ENCODE measurements at regions not wholly inside any gene's neighbourhood (a gene's known extent, or its start where the extent isn't known, plus 50 kb on each side); places are given as distances from the start of the nearest gene placed in this dataset.

DNA sequence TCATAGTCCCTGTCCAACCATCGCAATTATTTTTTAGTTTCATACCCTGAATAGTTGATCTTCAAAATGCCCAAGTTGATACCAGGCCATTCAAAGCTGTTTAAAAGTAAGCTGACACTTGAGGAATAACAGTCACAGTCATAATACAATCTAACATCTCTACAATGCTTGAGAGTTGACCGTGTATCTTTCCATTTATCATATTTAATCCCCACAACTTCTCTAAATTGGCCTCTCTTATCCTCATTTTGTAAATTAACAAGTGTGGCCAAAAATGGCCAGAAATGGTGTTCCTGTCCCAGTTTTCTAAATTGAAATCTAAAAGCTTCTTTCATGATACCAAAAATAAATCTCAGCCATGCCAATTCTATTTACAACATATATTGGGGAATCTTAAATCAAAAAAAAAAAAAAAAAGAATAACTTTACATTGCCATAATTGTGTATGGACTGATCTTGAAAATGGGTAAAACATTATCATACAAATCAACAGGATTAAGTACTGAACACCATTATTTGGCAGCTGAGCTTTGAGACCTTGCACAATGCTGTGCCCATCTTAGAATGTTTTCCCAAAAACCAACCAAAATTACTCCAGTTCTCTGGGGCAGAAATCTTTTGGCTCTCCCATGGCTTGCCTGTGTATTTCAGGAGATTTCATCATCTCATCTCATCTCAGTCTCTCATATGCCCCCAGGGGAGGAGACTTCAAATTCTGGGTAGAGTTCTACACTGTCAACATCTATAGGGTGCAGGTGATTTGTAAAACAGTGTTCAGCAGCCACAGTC is 448.7 kb upstream of the JARID2 start:
- DNase-seq (ENCODE audit: low read depth), result peak; percentile 22

GRCh38 chr6:14797875-14798593 is 447.8 kb upstream of the JARID2 start:
- no peak for DNase-seq (ENCODE audit: low read depth)

GRCh38 chr6:14798594-14798982 is 447.3 kb upstream of the JARID2 start:
- no peak for DNase-seq (ENCODE audit: low read depth)

DNA sequence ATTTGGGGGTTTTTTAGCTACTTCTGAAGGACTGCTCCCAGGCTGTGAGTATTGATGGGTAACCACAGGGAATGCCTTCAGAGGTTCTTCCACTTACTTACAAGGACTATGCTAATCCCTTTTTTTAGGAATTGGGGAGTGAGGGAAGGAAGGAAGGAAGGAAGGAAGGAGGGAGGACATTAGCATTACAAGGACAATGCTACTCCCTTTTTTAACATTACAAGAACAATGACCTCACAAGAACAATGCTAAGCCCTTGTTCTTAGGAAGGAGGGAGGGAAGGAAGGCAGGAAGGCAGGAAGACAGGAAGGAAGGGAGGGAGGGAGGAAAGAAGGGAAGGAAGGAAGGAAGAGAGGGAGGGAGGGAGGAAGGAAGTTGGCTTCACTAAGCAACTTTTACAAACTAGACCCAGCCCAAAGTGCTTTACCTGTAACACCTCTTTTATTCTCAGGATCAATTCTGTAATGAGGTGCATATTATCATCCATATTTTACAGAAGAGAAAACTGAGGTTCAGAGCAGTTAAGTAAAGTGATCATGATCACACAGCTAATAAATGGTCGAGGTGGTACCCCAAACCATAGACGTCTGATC is 446.8 kb upstream of the JARID2 start:
- DNase-seq (ENCODE audit: low read depth), result no peak

- DNase-seq (ENCODE audit: low read depth), result peak; percentile 78
These were observed 445.9 kb upstream of the JARID2 start for GRCh38 chr6:14799928-14800327.

DNA sequence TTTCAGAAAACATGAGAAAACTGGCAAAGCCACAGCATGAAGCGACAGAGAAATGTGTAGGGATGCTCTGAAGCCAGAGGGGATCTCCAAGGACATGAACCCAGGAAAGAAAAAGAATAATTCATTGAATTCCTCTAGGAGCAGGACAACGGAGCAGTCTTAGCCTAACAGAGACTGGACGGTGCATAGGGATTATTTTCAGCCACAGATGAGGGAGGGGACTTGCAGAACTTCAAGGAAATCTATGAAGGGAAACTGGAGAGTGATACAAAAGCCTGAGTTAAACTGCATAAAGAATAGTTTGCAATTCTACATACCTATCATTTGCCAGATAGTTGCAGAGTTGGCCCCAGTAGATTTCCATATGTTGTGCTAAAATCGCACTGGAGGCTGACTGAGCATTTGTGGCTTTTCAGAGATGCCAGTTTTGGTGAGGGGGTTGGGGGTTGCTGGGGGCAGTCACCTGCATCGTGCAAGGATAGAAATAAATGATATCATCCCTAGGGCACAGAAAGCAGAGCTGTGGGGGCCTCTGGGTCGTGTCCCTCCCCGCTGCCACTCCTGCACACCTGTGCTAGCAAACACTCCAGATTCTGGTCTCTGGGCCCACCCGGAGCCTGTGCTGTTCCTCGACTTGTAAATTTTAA is 443.2 kb upstream of the JARID2 start:
- no peak for DNase-seq (ENCODE audit: low read depth)

- peak; percentile 91 for DNase-seq (ENCODE audit: low read depth)
These were observed 441.7 kb upstream of the JARID2 start for GRCh38 chr6:14804001-14804784.

GRCh38 chr6:14804785-14805210 is 441.1 kb upstream of the JARID2 start:
- DNase-seq (ENCODE audit: low read depth), result peak; percentile 99

GRCh38 chr6:14806101-14806500 is 439.8 kb upstream of the JARID2 start:
- no peak for DNase-seq (ENCODE audit: low read depth)

GRCh38 chr6:14807130-14807529 is 438.7 kb upstream of the JARID2 start:
- DNase-seq (ENCODE audit: low read depth), result no peak

DNA sequence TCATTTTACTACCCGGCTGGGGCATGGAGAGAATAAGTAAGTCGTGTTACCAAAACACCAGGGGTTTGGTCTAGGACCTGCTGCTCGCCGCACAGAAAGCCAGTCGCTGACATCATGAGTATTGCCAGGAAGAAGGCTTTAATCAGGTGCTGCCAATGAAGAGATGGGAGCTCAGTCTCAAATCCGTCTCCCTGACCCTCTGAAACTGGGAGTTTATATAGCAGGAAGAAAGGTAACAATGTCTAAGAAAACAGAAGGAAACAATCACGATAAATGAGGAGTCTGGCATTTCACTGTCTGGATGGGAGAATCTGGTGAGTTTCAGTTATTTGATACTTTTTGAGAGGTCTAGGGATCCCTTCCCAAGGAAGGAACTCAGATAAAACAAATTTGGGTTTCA is 437.9 kb upstream of the JARID2 start:
- no peak for DNase-seq (ENCODE audit: low read depth)

GRCh38 chr6:14810021-14810420 is 435.8 kb upstream of the JARID2 start:
- DNase-seq (ENCODE audit: low read depth), result no peak

GRCh38 chr6:14811775-14812428 is 434.0 kb upstream of the JARID2 start:
- peak; percentile 26 for DNase-seq (ENCODE audit: low read depth)

DNA sequence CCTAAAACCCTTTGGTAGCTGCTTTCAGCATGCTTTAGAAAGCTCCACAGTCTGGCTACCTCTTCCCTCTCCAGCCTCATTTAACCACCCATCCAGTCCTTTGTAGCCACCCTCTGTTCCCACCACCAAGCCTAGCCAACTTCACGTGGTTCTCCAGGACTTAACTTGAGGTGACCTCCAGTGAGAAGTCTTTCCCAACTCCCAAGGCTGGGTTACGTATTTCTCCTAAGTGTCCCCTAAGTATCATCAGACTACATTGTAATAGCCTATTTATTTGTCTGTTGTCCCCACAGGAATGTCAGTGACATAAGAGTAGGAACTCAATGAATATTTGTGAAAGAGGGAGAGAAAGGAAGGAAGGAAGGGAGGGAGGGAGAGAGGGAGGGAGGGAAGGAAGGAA is 431.9 kb upstream of the JARID2 start:
- DNase-seq (ENCODE audit: low read depth), result no peak

DNA sequence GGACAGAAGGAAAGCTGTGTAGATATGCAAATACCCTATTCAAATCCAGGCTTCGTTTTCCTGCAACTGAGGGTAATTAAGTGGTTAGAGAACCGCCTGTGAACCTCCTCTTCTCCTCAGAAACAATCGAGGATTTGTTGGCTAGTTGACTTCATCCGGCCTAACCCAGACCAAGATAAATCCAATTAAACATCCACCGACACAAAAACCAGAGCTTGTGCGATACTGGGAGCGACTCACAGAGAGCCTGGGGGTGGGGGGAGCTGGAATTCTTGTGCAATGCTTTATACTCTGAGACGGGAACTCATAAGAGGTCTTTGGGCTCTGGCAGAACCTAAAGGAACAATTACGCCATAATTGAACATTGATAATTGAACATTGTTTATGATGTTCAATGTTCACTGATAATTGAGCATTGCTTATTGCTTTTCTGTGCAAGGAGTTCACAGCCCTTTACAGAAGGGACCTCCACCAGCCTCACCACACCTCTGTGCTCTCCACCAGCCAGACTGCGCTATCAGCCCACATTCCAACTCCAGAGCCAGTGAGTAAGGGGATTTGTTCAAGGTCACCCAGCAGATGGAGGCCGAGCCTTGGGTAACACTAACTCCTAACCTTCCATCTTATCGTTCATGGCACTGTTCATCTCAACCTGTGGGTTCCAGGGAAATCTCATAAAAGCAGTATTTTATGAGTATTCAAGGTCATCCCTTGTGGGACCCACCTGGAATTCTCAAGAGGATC is 429.6 kb upstream of the JARID2 start:
- DNase-seq (ENCODE audit: low read depth), result no peak

- DNase-seq (ENCODE audit: low read depth), result no peak
These were observed 428.8 kb upstream of the JARID2 start for GRCh38 chr6:14817074-14817473.

DNA sequence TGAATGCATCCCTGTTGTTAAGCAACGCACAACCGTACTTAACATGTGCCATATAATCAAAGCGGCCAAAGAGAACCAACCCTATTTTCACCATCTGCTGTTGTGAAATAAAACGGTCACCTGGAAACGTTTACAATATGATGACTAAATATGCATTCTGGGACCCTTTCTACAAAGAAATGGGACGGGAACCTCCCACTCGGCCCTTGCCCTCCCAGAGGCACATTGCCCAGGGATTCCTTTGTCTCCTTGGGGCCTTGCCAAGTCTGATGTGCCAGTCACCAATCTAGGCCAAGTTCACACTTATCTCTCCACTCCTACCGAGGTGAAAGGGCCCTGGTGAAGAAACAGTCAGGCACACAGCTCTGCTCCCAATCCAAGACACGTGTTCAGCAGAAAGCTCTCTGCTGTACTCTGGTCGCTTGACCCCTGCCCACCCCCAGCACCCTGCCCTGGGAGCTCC is 427.4 kb upstream of the JARID2 start:
- no peak for DNase-seq (ENCODE audit: low read depth)

GRCh38 chr6:14819001-14819400 is 426.9 kb upstream of the JARID2 start:
- no peak for DNase-seq (ENCODE audit: low read depth)

GRCh38 chr6:14819840-14820420 is 425.9 kb upstream of the JARID2 start:
- no peak for DNase-seq (ENCODE audit: low read depth)

Measured in myocyte (in vitro differentiated cells).